Esophagus muscularis mucosa (tissue), 4 donors: ENCODE measurements at regions not wholly inside any gene's neighbourhood (a gene's known extent, or its start where the extent isn't known, plus 50 kb on each side); places are given as distances from the start of the nearest gene placed in this dataset.

Experiments
- DNase-seq: peaks from one replicate; pipeline ENCODE4 v3.0.0-alpha.2; 2017; ENCODE audit errors: extremely low spot score
- H3K27ac ChIP-seq, 4 donors: fragments of 200-600 bp; sonication (generic); replicated peaks in 1 of 4; 1 replicate in 3 of 4; 2 replicates in 1 of 4; pipeline ENCODE4 v1.5.1; 2016 to 2019; ENCODE audit warnings: mild to moderate bottlenecking in 1 of 4
- H3K27me3 ChIP-seq, 4 donors: fragments of 200-600 bp; sonication (generic); one replicate each; pipeline versions ENCODE4 v1.5.1 to v1.6.0; 2016 to 2019
- H3K36me3 ChIP-seq, 4 donors: fragments of 200-600 bp; sonication (generic); one replicate each; pipeline ENCODE4 v1.5.1; 2016 to 2019
- H3K4me1 ChIP-seq, 4 donors: fragments of 200-600 bp; sonication (generic); one replicate each; pipeline ENCODE4 v1.5.1; 2016 to 2019
- H3K4me3 ChIP-seq, 4 donors: fragments of 200-600 bp; sonication (generic); 1 replicate in 2 of 4; 2 replicates in 2 of 4; pipeline ENCODE4 v1.5.1; 2016 to 2019; ENCODE audit warnings: mild to moderate bottlenecking in 4 of 4, moderate library complexity in 1 of 4
- H3K9me3 ChIP-seq, 4 donors: fragments of 200-600 bp; sonication (generic); 1 replicate in 3 of 4; 2 replicates in 1 of 4; pipeline ENCODE4 v1.5.1; 2016 to 2019
- CTCF ChIP-seq, 3 experiments: fragments of 200-600 bp in 2 of 3; fragments of 450-650 bp in 1 of 3; sonication (generic) in 2 of 3; IDR thresholded peaks; one replicate each; pipeline ENCODE4 v1.5.1; 2017 to 2019; ENCODE audit warnings: antibody characterized with exemption in 3 of 3, mild to moderate bottlenecking in 2 of 3, moderate library complexity in 1 of 3
- EP300 ChIP-seq: sonication (generic); formaldehyde crosslinking; IDR thresholded peaks from one replicate; pipeline ENCODE4 v1.6.1; 2017; ENCODE audit warnings: antibody characterized with exemption
- POLR2A ChIP-seq: fragments of 450-650 bp; IDR thresholded peaks from one replicate; pipeline ENCODE4 v1.6.1; 2017; ENCODE audit warnings: antibody characterized with exemption, moderate library complexity, mild to moderate bottlenecking, low read depth
- POLR2AphosphoS5 ChIP-seq, 2 donors: sonication (generic); formaldehyde crosslinking; IDR thresholded peaks; one replicate each; pipeline ENCODE4 v1.6.1; 2017; ENCODE audit warnings: antibody characterized with exemption in 2 of 2
- WGBS: methylation state at CpG from one replicate; pipeline ENCODE4 v1.1.5; 2018; 5-methylcytosine and 5-hydroxymethylcytosine counted together
- intact Hi-C: fragments of 100-400 bp; cut with DNase I; formaldehyde crosslinking; loops from one replicate; pipeline ENCODE4 v1.15.1; 2023

- H3K27ac ChIP-seq: no peak overlapping the region
- intact Hi-C loops: no loop called here
- H3K36me3 ChIP-seq: no peaks in the 10 kb centered on the region
- H3K4me1 ChIP-seq: no peaks in the 10 kb centered on the region
- no peak for DNase-seq
- no peaks in the 10 kb centered on the region for H3K9me3 ChIP-seq
- TF ChIP-seq CTCF (IDR thresholded peaks at IDR 0.05) (peak; percentile 62 to 84 (median 63)), POLR2AphosphoS5 (IDR thresholded peaks at IDR 0.05) (no peak)
- H3K27me3 ChIP-seq: no peaks in the 10 kb centered on the region
- no peak overlapping the region for H3K4me3 ChIP-seq
- WGBS: 63% methylated on average over 11 of the region's 11 CpGs
These were observed 67.5 kb upstream of the COL21A1 start for GRCh38 chr6:56314683-56315523.

DNA sequence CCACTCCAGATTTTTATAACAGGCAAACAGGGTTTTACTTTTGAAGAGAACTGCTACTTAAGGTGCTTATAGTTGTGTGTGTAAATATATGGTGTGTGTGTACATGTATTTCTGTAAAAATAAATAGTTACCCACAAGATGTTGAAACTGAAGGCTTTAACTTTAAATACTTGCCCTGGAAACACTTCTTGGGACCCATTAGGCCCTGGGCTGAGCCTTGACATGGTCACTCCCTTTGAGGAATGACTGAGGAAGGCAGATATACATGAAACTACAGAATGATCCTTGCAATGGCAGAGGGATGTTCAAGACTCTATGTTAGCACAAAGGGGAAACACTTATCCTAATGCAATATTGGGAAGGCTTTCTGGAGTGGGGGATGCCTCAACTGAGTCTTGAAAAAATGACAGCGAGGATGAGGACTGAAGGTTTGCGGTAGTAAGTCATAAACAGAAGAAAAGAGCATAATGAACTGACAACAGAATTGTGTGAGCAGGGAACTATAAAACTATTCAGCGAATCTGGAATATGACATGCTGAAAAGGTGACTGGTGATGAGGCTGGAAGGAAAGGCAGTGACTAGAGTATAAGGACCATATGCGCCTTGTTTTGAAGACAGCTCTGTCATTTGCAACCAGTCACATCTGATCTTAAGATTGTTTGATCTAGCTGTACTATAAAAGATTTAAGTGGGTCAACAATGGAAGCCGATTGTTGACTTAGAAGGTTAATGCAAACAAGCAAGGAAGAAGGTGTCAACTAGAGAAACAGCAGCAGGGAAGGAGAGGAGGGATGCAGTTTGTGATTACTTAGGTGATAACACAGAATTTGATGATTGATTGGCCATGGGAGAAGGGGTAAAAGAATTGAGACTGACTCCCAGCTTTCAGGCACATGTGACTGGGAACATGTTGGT lies 64.4 kb upstream of the COL21A1 start:
- WGBS: 64% methylated on average over 5 of the region's 5 CpGs
- Histone ChIP-seq H3K9me3 (no peaks in the 10 kb centered on the region), H3K4me1 (no peaks in the 10 kb centered on the region), H3K36me3 (no peaks in the 10 kb centered on the region), H3K27ac (no peak overlapping the region), H3K4me3 (no peak overlapping the region), H3K27me3 (no peaks in the 10 kb centered on the region)
- intact Hi-C loops: no loop called here
- no peak for TF ChIP-seq POLR2A
- no peak for TF ChIP-seq CTCF (IDR thresholded peaks at IDR 0.05)
- no peak for TF ChIP-seq POLR2AphosphoS5 (IDR thresholded peaks at IDR 0.05)
- no peak for TF ChIP-seq EP300
- no peak for DNase-seq

- no peak for TF ChIP-seq POLR2A
- TF ChIP-seq EP300: no peak
- TF ChIP-seq POLR2AphosphoS5 (IDR thresholded peaks at IDR 0.05): no peak
- no peak for TF ChIP-seq CTCF (IDR thresholded peaks at IDR 0.05)
- no peaks in the 10 kb centered on the region for H3K27me3 ChIP-seq
- intact Hi-C loops: no loop called here
- WGBS: 59% methylated on average over 2 of the region's 2 CpGs
- no peaks in the 10 kb centered on the region for H3K9me3 ChIP-seq
- no peak overlapping the region for H3K4me3 ChIP-seq
- H3K27ac ChIP-seq: no peak overlapping the region
- H3K4me1 ChIP-seq: no peaks in the 10 kb centered on the region
- H3K36me3 ChIP-seq: no peaks in the 10 kb centered on the region
- no peak for DNase-seq
These were observed 63.7 kb upstream of the COL21A1 start for GRCh38 chr6:56311061-56311460.

- no peak for DNase-seq
- WGBS: 85% methylated on average over 1 of the region's 1 CpG
- H3K9me3 ChIP-seq: no peaks in the 10 kb centered on the region
- H3K27me3 ChIP-seq: no peaks in the 10 kb centered on the region
- TF ChIP-seq POLR2AphosphoS5 (IDR thresholded peaks at IDR 0.05) (no peak), POLR2A (no peak), CTCF (IDR thresholded peaks at IDR 0.05) (no peak), EP300 (no peak)
- no peaks in the 10 kb centered on the region for H3K4me1 ChIP-seq
- H3K4me3 ChIP-seq: no peak overlapping the region
- no peak overlapping the region for H3K27ac ChIP-seq
- intact Hi-C loops: no loop called here
- no peaks in the 10 kb centered on the region for H3K36me3 ChIP-seq
These were observed 62.9 kb upstream of the COL21A1 start for GRCh38 chr6:56310241-56310640.
